GM10266 (cell line): ENCODE measurements at regions not wholly inside any gene's neighbourhood (a gene's known extent, or its start where the extent isn't known, plus 50 kb on each side); places are given as distances from the start of the nearest gene placed in this dataset.

Source experiments
- DNase-seq: peaks from one replicate; pipeline ENCODE4 v3.0.0; 2012; ENCODE audit errors: extremely low spot score
- CTCF ChIP-seq: IDR thresholded peaks from 2 replicates; pipeline ENCODE4 v1.5.1; 2012; ENCODE audit warnings: mild to moderate bottlenecking, low read depth; ENCODE audit not compliant: control insufficient read depth, insufficient read depth; ENCODE audit errors: missing control alignments

GRCh38 chrX:40153345-40154249 lies 55.8 kb upstream of the BCOR start:
- peak; percentile 82 for DNase-seq
- TF ChIP-seq CTCF = no peak

- no peak for DNase-seq
- TF ChIP-seq CTCF = no peak
These were observed 55.1 kb upstream of the BCOR start for GRCh38 chrX:40152741-40153344.

GRCh38 chrX:40152173-40152711 lies 54.5 kb upstream of the BCOR start:
- DNase-seq = no peak
- TF ChIP-seq CTCF = no peak

- TF ChIP-seq CTCF = no peak
- DNase-seq = no peak
These were observed 53.7 kb upstream of the BCOR start for GRCh38 chrX:40151211-40152172.

- no peak for TF ChIP-seq CTCF
- DNase-seq = no peak
These were observed 52.7 kb upstream of the BCOR start for GRCh38 chrX:40150503-40150902.

GRCh38 chrX:40149286-40150175 lies 51.8 kb upstream of the BCOR start:
- TF ChIP-seq CTCF = no peak
- DNase-seq = no peak
